H9 (cell line): ENCODE measurements at regions not wholly inside any gene's neighbourhood (a gene's known extent, or its start where the extent isn't known, plus 50 kb on each side); places are given as distances from the start of the nearest gene placed in this dataset.

Experiments
- DNase-seq: peaks from one replicate; pipeline ENCODE4 v3.0.0-alpha.2; 2017
- H2AFZ ChIP-seq: one replicate; pipeline ENCODE4 v1.6.1; 2013; ENCODE audit warnings: mild to moderate bottlenecking, low read length, control low read depth, moderate library complexity
- H2AK5ac ChIP-seq: 2 replicates; pipeline ENCODE4 v1.6.1; 2013; ENCODE audit warnings: low read length, control low read depth, mixed read lengths; ENCODE audit not compliant: insufficient read length
- H2BK120ac ChIP-seq: one replicate; pipeline ENCODE4 v1.6.1; 2013; ENCODE audit warnings: low read depth, mild to moderate bottlenecking, low read length, control low read depth, inconsistent platforms; ENCODE audit not compliant: poor library complexity, severe bottlenecking
- H2BK12ac ChIP-seq: 2 replicates; pipeline ENCODE4 v1.6.1; 2013; ENCODE audit warnings: low read length, control low read depth, mixed read lengths, low read depth; ENCODE audit not compliant: insufficient read length
- H2BK15ac ChIP-seq: 2 replicates; pipeline ENCODE4 v1.6.1; 2013; ENCODE audit warnings: low read depth, low read length, control low read depth
- H2BK20ac ChIP-seq: one replicate; pipeline ENCODE4 v1.6.1; 2013; ENCODE audit warnings: low read depth, mild to moderate bottlenecking, low read length, control low read depth, inconsistent platforms; ENCODE audit not compliant: poor library complexity, severe bottlenecking
- H2BK5ac ChIP-seq: 2 replicates; pipeline ENCODE4 v1.6.1; 2013; ENCODE audit warnings: low read length, control low read depth, mixed read lengths; ENCODE audit not compliant: insufficient read length
- H3K14ac ChIP-seq: 2 replicates; pipeline ENCODE4 v1.6.1; 2013; ENCODE audit warnings: low read length, control low read depth; ENCODE audit not compliant: insufficient read depth
- H3K18ac ChIP-seq: 2 replicates; pipeline ENCODE4 v1.6.1; 2013; ENCODE audit warnings: low read depth, mild to moderate bottlenecking, mixed read lengths, low read length, control low read depth; ENCODE audit not compliant: insufficient read length
- H3K23ac ChIP-seq: 2 replicates; pipeline ENCODE4 v1.6.1; 2013; ENCODE audit warnings: low read length, control low read depth, mixed read lengths, low read depth; ENCODE audit not compliant: insufficient read length
- H3K23me2 ChIP-seq: 2 replicates; pipeline ENCODE4 v1.6.1; 2013; ENCODE audit warnings: low read depth, mild to moderate bottlenecking, mixed read lengths, low read length, control low read depth; ENCODE audit not compliant: insufficient read length, poor library complexity, severe bottlenecking
- H3K27ac ChIP-seq: 2 replicates; pipeline ENCODE4 v1.5.1; 2013; ENCODE audit warnings: low read length, control low read depth, mixed read lengths, low read depth; ENCODE audit not compliant: insufficient read length
- H3K27me3 ChIP-seq: 2 replicates; pipeline ENCODE4 v1.6.1; 2013; ENCODE audit warnings: low read length, control low read depth, inconsistent platforms; ENCODE audit not compliant: insufficient read depth
- H3K4ac ChIP-seq: 2 replicates; pipeline ENCODE4 v1.6.1; 2013; ENCODE audit warnings: low read depth, mild to moderate bottlenecking, control low read depth, inconsistent platforms, low read length, moderate library complexity
- H3K4me1 ChIP-seq: 2 replicates; pipeline ENCODE4 v1.6.1; 2013; ENCODE audit warnings: low read length, control low read depth, inconsistent platforms; ENCODE audit not compliant: insufficient read depth
- H3K4me2 ChIP-seq: 2 replicates; pipeline ENCODE4 v1.6.1; 2013; ENCODE audit warnings: low read length, control low read depth, mixed read lengths; ENCODE audit not compliant: insufficient read length, insufficient read depth
- H3K56ac ChIP-seq: 2 replicates; pipeline ENCODE4 v1.6.1; 2013; ENCODE audit warnings: low read depth, mild to moderate bottlenecking, mixed read lengths, low read length, control low read depth; ENCODE audit not compliant: insufficient read length
- H3K79me1 ChIP-seq: 2 replicates; pipeline ENCODE4 v1.6.1; 2013; ENCODE audit warnings: low read depth, mild to moderate bottlenecking, moderate library complexity, low read length, control low read depth, inconsistent platforms; ENCODE audit not compliant: insufficient read depth, poor library complexity, severe bottlenecking
- H3K79me2 ChIP-seq: 2 replicates; pipeline ENCODE4 v1.6.1; 2013; ENCODE audit warnings: low read length, control low read depth, inconsistent platforms; ENCODE audit not compliant: insufficient read depth
- H3K9ac ChIP-seq: 2 replicates; pipeline ENCODE4 v1.6.1; 2013; ENCODE audit warnings: low read length, control low read depth, mixed read lengths; ENCODE audit not compliant: insufficient read length; ENCODE audit errors: extremely low read depth
- H3K9me3 ChIP-seq: one replicate; pipeline ENCODE4 v1.6.1; 2013; ENCODE audit warnings: low read depth, low read length, inconsistent platforms; ENCODE audit not compliant: control insufficient read depth
- H3T11ph ChIP-seq: one replicate; pipeline ENCODE4 v1.6.1; 2013; ENCODE audit warnings: mild to moderate bottlenecking, low read length, control low read depth, inconsistent platforms
- H4K20me1 ChIP-seq: one replicate; pipeline ENCODE4 v1.6.1; 2013; ENCODE audit not compliant: control insufficient read depth, insufficient read length, insufficient read depth
- H4K5ac ChIP-seq: 2 replicates; pipeline ENCODE4 v1.6.1; 2013; ENCODE audit warnings: low read depth, mild to moderate bottlenecking, mixed read lengths, low read length, control low read depth; ENCODE audit not compliant: insufficient read length
- H4K8ac ChIP-seq: replicated peaks from 2 replicates; pipeline ENCODE4 v1.6.1; 2013; ENCODE audit warnings: low read length, control low read depth, mixed read lengths, low read depth; ENCODE audit not compliant: insufficient read length
- H4K91ac ChIP-seq: 2 replicates; pipeline ENCODE4 v1.6.1; 2013; ENCODE audit warnings: low read depth, mild to moderate bottlenecking, moderate library complexity, mixed read lengths, low read length, control low read depth; ENCODE audit not compliant: insufficient read length
- H3K27ac Mint-ChIP-seq, 3 experiments: 2 replicates in 2 of 3; 3 replicates in 1 of 3; pipeline ENCODE4 v1.8.0; 2020 to 2021; ENCODE audit warnings: mixed read lengths in 3 of 3, mild to moderate bottlenecking in 1 of 3, moderate library complexity in 1 of 3
- H3K27me3 Mint-ChIP-seq: 2 replicates; pipeline ENCODE4 v1.8.0; 2021; ENCODE audit warnings: low read depth, mild to moderate bottlenecking, moderate library complexity, mixed read lengths
- H3K36me3 Mint-ChIP-seq, 3 experiments: 2 replicates in 2 of 3; 3 replicates in 1 of 3; pipeline ENCODE4 v1.8.0; 2020 to 2021; ENCODE audit warnings: low read depth in 3 of 3, mixed read lengths in 3 of 3; ENCODE audit not compliant: insufficient read depth in 1 of 3
- H3K4me1 Mint-ChIP-seq, 2 experiments: 2 replicates each; pipeline ENCODE4 v1.8.0; 2020; ENCODE audit warnings: mixed read lengths in 2 of 2
- H3K4me3 Mint-ChIP-seq, 2 experiments: 2 replicates in 1 of 2; 3 replicates in 1 of 2; pipeline ENCODE4 v1.8.0; 2020 to 2021; ENCODE audit warnings: mild to moderate bottlenecking in 2 of 2, mixed read lengths in 2 of 2, moderate library complexity in 1 of 2
- H3K9me3 Mint-ChIP-seq, 2 experiments: 2 replicates in 1 of 2; 3 replicates in 1 of 2; pipeline ENCODE4 v1.8.0; 2020; ENCODE audit warnings: mild to moderate bottlenecking in 2 of 2, mixed read lengths in 2 of 2, moderate library complexity in 1 of 2
- WGBS: extraction: QIAGEN DNeasy Blood & Tissue Kit; methylation state at CpG from one replicate; pipeline ENCODE4 v1.1.7; 2013; ENCODE audit warnings: missing lambda C conversion rate, low lambda C conversion rate, mixed read lengths; ENCODE audit not compliant: insufficient read length; ENCODE audit errors: extremely low coverage; 5-methylcytosine and 5-hydroxymethylcytosine counted together
- TF ChIP-seq, protein P1 (sequence below): fragments of 200-600 bp; sonication (generic); conservative IDR thresholded peaks from 3 replicates; pipeline ENCODE4 v1.8.0; 2021; ENCODE audit warnings: antibody characterized with exemption, mild to moderate bottlenecking

DNA sequence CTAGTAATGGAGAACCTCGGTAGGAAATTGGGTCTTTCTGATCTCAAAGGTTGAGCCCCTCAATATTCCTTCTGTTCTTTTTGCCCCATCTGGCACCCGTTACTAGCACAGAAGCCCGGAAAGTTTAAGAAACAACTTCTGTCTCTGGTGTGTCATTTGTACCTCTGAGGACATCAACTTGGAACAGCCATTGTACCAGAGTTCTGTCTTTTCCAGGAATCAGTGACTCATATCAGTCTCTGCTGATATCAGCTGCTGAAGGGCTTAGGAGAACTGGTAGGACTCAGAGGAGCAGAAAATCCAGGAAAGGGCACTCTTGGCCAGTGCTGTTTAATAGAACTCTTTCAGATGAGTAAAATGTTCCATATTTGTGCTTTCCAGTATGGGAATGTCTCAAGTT lies 78.3 kb upstream of the CHD6 start:
- Histone ChIP-seq H2BK12ac (no peak overlapping the region), H2AK5ac (no peak overlapping the region), H2BK15ac (no peak overlapping the region), H4K5ac (no peak overlapping the region), H3T11ph (no peak overlapping the region), H3K27ac (no peak overlapping the region), H3K4ac (no peak overlapping the region), H3K27me3 (no peaks in the 10 kb centered on the region), H2BK120ac (no peak overlapping the region), H4K20me1 (no peaks in the 10 kb centered on the region), H3K56ac (no peak overlapping the region), H3K23ac (no peak overlapping the region), H3K4me1 (no peaks in the 10 kb centered on the region), H2AFZ (no peak overlapping the region), H3K14ac (no peak overlapping the region), H3K18ac (no peak overlapping the region), H3K79me2 (no peaks in the 10 kb centered on the region), H3K4me2 (no peak overlapping the region), H4K91ac (no peak overlapping the region), H3K23me2 (peaks cover 4% of the 10 kb centered on the region), H4K8ac (no peak overlapping the region), H2BK5ac (no peak overlapping the region), H3K9me3 (no peaks in the 10 kb centered on the region), H3K79me1 (no peaks in the 10 kb centered on the region), H3K9ac (no peak overlapping the region), H2BK20ac (no peak overlapping the region)
- H3K4me1 Mint-ChIP-seq: peaks cover 21 to 26% of the 10 kb centered on the region in 2 experiments
- TF ChIP-seq, protein P1, sequence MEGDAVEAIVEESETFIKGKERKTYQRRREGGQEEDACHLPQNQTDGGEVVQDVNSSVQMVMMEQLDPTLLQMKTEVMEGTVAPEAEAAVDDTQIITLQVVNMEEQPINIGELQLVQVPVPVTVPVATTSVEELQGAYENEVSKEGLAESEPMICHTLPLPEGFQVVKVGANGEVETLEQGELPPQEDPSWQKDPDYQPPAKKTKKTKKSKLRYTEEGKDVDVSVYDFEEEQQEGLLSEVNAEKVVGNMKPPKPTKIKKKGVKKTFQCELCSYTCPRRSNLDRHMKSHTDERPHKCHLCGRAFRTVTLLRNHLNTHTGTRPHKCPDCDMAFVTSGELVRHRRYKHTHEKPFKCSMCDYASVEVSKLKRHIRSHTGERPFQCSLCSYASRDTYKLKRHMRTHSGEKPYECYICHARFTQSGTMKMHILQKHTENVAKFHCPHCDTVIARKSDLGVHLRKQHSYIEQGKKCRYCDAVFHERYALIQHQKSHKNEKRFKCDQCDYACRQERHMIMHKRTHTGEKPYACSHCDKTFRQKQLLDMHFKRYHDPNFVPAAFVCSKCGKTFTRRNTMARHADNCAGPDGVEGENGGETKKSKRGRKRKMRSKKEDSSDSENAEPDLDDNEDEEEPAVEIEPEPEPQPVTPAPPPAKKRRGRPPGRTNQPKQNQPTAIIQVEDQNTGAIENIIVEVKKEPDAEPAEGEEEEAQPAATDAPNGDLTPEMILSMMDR: no peak
- H3K9me3 Mint-ChIP-seq: peaks cover 0 to 3% of the 10 kb centered on the region in 2 experiments; a peak in 1 of 5 replicates
- H3K27ac Mint-ChIP-seq: no peak overlapping the region
- no peak overlapping the region for H3K4me3 Mint-ChIP-seq
- WGBS: no CpG with 5 or more reads among the region's 3 CpGs
- DNase-seq: no peak
- H3K27me3 Mint-ChIP-seq: no peaks in the 10 kb centered on the region; the same call in 1 of the 2 replicates
- H3K36me3 Mint-ChIP-seq: no peaks in the 10 kb centered on the region
